ENCODE measurements at regions not wholly inside any gene's neighbourhood (a gene's known extent, or its start where the extent isn't known, plus 50 kb on each side); places are given as distances from the start of the nearest gene placed in this dataset.

DNA sequence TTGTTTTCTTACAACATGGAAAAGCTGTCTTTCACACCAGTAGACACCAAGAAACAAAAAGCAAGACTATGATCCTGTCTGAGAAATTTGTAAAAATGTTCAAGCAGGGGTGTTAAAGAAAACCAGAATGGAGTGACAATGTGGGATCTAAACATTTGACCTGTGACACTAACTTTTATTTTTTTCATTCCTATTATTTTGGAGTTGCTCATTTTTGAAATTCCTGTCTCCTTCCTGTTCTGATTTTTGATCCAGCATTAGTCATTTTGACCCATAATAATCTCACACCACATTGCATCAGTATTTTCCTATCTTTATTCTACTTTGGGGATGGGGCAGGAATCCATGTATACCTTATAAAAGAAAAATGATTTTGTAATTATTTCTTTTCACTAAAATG lies 164.2 kb downstream of the DLEU7 start:
- Histone ChIP-seq H3K27me3 (no peaks in the 10 kb centered on the region), H3K9me2 (replicated peaks; ENCODE audit: insufficient read depth) (no peaks in the 10 kb centered on the region), H3K4me3 (no peak overlapping the region), H3K4me1 (ENCODE audit: insufficient read depth) (peaks cover 19% of the 10 kb centered on the region), H2AFZ (no peak overlapping the region), H3K27ac (no peak overlapping the region), H4K20me1 (ENCODE audit: insufficient read depth, poor library complexity, severe bottlenecking) (no peaks in the 10 kb centered on the region), H3K79me2 (no peaks in the 10 kb centered on the region), H3K36me3 (replicated peaks; ENCODE audit: insufficient read depth, low read depth) (no peaks in the 10 kb centered on the region), H3K4me2 (no peak overlapping the region), H3K9me3 (ENCODE audit: low read depth) (no peaks in the 10 kb centered on the region)
- TF ChIP-seq EZH2phosphoT487 (IDR thresholded peaks at IDR 0.05; ENCODE audit: low read depth, severe bottlenecking, unreplicated experiment) (no peak), EZH2 (IDR thresholded peaks at IDR 0.05; ENCODE audit: borderline replicate concordance) (no peak)
- TF ChIP-seq, protein P1, sequence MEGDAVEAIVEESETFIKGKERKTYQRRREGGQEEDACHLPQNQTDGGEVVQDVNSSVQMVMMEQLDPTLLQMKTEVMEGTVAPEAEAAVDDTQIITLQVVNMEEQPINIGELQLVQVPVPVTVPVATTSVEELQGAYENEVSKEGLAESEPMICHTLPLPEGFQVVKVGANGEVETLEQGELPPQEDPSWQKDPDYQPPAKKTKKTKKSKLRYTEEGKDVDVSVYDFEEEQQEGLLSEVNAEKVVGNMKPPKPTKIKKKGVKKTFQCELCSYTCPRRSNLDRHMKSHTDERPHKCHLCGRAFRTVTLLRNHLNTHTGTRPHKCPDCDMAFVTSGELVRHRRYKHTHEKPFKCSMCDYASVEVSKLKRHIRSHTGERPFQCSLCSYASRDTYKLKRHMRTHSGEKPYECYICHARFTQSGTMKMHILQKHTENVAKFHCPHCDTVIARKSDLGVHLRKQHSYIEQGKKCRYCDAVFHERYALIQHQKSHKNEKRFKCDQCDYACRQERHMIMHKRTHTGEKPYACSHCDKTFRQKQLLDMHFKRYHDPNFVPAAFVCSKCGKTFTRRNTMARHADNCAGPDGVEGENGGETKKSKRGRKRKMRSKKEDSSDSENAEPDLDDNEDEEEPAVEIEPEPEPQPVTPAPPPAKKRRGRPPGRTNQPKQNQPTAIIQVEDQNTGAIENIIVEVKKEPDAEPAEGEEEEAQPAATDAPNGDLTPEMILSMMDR (IDR thresholded peaks at IDR 0.05; ENCODE audit: poor library complexity): no peak
- DNase-seq (ENCODE audit: low spot score): no peak

DNA sequence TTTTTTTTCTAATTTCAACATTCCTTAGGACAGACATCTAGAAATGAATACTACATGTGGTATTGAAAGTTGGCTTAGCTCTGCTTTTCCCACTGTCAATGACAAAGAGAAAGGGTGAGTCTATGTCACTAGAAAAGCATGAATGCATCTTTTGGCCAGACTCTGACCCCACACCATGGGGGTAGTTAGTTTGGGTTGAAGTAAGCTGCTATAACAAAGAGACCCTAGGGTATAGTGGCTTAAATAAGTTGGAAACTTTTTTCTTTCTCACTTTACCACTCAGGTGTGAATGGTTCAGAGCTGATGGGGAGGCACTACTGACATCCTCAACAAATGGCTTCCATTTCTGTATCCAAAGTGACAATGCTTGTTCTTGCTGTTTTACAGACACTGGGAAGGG lies 161.5 kb downstream of the DLEU7 start:
- no peak overlapping the region for H2AFZ ChIP-seq
- no peaks in the 10 kb centered on the region for H3K9me3 ChIP-seq (ENCODE audit: low read depth)
- no peak overlapping the region for H3K4me3 ChIP-seq
- no peaks in the 10 kb centered on the region for H4K20me1 ChIP-seq (ENCODE audit: insufficient read depth, poor library complexity, severe bottlenecking)
- TF ChIP-seq, protein P1 (IDR thresholded peaks at IDR 0.05; ENCODE audit: poor library complexity): no peak
- TF ChIP-seq EZH2phosphoT487 (IDR thresholded peaks at IDR 0.05; ENCODE audit: low read depth, severe bottlenecking, unreplicated experiment): no peak
- TF ChIP-seq EZH2 (IDR thresholded peaks at IDR 0.05; ENCODE audit: borderline replicate concordance): no peak
- peaks cover 7% of the 10 kb centered on the region for H3K4me1 ChIP-seq (ENCODE audit: insufficient read depth)
- no peaks in the 10 kb centered on the region for H3K27me3 ChIP-seq
- no peaks in the 10 kb centered on the region for H3K79me2 ChIP-seq
- no peak overlapping the region for H3K4me2 ChIP-seq
- H3K36me3 ChIP-seq (replicated peaks; ENCODE audit: insufficient read depth, low read depth): no peaks in the 10 kb centered on the region
- no peaks in the 10 kb centered on the region for H3K9me2 ChIP-seq (replicated peaks; ENCODE audit: insufficient read depth)
- H3K27ac ChIP-seq: no peak overlapping the region
- DNase-seq (ENCODE audit: low spot score): no peak

DNA sequence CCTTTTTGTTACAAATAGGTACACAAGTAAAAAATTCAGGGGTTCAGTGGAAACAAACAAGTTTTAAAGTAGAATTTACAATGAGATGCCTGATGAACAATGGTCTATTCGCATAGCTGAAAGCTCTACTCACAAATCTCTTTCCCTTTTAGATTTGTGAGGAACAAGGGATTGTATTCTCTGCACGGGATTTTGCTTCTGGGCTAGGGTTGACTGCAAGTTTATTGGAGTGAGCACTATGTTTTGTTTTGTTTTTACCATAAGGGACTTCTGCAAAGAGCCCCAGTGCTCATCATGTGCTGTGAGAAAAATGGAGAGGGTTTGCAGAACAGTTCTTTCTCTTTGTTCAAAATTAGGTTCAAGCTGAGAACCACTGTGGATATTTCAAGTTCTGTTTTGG lies 160.5 kb downstream of the DLEU7 start:
- no peak for DNase-seq (ENCODE audit: low spot score)
- Histone ChIP-seq H3K4me2 (no peak overlapping the region), H3K9me3 (ENCODE audit: low read depth) (no peaks in the 10 kb centered on the region), H3K36me3 (replicated peaks; ENCODE audit: insufficient read depth, low read depth) (no peaks in the 10 kb centered on the region), H2AFZ (no peak overlapping the region), H3K4me3 (no peak overlapping the region), H3K79me2 (no peaks in the 10 kb centered on the region), H3K27me3 (no peaks in the 10 kb centered on the region), H3K9me2 (replicated peaks; ENCODE audit: insufficient read depth) (no peaks in the 10 kb centered on the region), H4K20me1 (ENCODE audit: insufficient read depth, poor library complexity, severe bottlenecking) (no peaks in the 10 kb centered on the region), H3K27ac (no peak overlapping the region), H3K4me1 (ENCODE audit: insufficient read depth) (no peaks in the 10 kb centered on the region)
- TF ChIP-seq, protein P1 (IDR thresholded peaks at IDR 0.05; ENCODE audit: poor library complexity): no peak
- no peak for TF ChIP-seq EZH2phosphoT487 (IDR thresholded peaks at IDR 0.05; ENCODE audit: low read depth, severe bottlenecking, unreplicated experiment)
- TF ChIP-seq EZH2 (IDR thresholded peaks at IDR 0.05; ENCODE audit: borderline replicate concordance): no peak
- 68% methylated on average over 2 of the region's 2 CpGs for WGBS (ENCODE audit: low lambda C conversion rate, missing lambda C conversion rate)

DNA sequence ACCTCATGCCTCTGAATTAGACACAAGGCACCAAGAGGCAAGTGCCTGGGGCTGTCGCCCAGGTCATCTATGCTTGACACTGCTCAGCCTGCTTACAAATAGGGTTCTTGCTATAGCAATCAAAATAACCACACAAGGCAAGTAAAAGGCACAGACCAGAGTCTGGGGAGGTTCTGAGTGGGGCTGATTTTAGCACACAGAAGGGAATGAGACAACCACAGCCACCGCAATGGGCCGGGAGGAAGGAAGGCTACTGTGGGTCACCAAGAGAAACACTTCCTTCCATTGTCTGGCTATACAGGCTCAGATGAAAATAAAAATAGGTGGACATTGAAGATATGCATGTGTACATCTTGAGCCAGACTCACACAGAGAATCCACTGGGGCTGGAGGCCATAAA lies 159.1 kb downstream of the DLEU7 start:
- H4K20me1 ChIP-seq (ENCODE audit: insufficient read depth, poor library complexity, severe bottlenecking): no peaks in the 10 kb centered on the region
- no peaks in the 10 kb centered on the region for H3K9me2 ChIP-seq (replicated peaks; ENCODE audit: insufficient read depth)
- no peak overlapping the region for H2AFZ ChIP-seq
- no peaks in the 10 kb centered on the region for H3K9me3 ChIP-seq (ENCODE audit: low read depth)
- H3K27me3 ChIP-seq: no peaks in the 10 kb centered on the region
- H3K36me3 ChIP-seq (replicated peaks; ENCODE audit: insufficient read depth, low read depth): no peaks in the 10 kb centered on the region
- no peak overlapping the region for H3K4me2 ChIP-seq
- H3K4me3 ChIP-seq: no peak overlapping the region
- DNase-seq (ENCODE audit: low spot score): no peak
- 91% methylated on average over 3 of the region's 3 CpGs for WGBS (ENCODE audit: low lambda C conversion rate, missing lambda C conversion rate)
- H3K27ac ChIP-seq: no peak overlapping the region
- no peaks in the 10 kb centered on the region for H3K4me1 ChIP-seq (ENCODE audit: insufficient read depth)
- no peaks in the 10 kb centered on the region for H3K79me2 ChIP-seq
- TF ChIP-seq, protein P1 (IDR thresholded peaks at IDR 0.05; ENCODE audit: poor library complexity): no peak
- TF ChIP-seq EZH2phosphoT487 (IDR thresholded peaks at IDR 0.05; ENCODE audit: low read depth, severe bottlenecking, unreplicated experiment) (no peak), EZH2 (IDR thresholded peaks at IDR 0.05; ENCODE audit: borderline replicate concordance) (no peak)

Data from hepatocyte (in vitro differentiated cells).